Fibroblast of pulmonary artery (primary cell): ENCODE measurements at regions not wholly inside any gene's neighbourhood (a gene's known extent, or its start where the extent isn't known, plus 50 kb on each side); places are given as distances from the start of the nearest gene placed in this dataset.
A peak's percentile ranks its signal among the peaks of the same experiment; 100 is the strongest.

ENCODE experiments used
- DNase-seq: peaks from one replicate; pipeline ENCODE4 v3.0.0-alpha.2; 2010; ENCODE audit warnings: low read depth
- H3K4me3 ChIP-seq: replicated peaks from 2 replicates; pipeline ENCODE4 v1.5.1; 2011; ENCODE audit warnings: low read depth, mild to moderate bottlenecking, control low read depth, low read length, moderate library complexity
- CTCF ChIP-seq: IDR thresholded peaks from 2 replicates; pipeline ENCODE4 v1.5.1; 2011; ENCODE audit warnings: mild to moderate bottlenecking, control low read depth, low read length, inconsistent platforms; ENCODE audit errors: missing control alignments

DNA sequence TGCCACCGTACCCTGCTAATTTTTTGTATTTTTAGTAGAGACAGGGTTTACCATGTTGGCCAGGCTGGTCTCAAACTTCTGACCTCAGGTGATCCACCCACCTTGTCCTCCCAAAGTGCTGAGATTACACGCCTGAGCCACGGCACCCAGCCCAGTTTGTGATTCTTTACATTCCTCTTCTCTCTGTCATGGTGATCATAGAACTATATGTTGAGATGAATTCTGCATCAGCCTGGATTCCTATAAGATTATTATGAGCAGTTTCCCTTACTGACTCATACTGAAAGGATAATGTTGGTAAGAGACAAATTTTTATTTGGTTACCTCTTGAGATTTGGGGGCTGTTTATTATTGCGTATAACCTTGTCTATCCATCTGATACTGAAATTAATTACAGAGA is 121.5 kb upstream of the CSNK1A1L start:
- TF ChIP-seq CTCF: no peak

GRCh38 chr13:37225414-37226070 is 120.1 kb upstream of the CSNK1A1L start:
- H3K4me3 ChIP-seq: no peak overlapping the region
- no peak for TF ChIP-seq CTCF
- DNase-seq: peak; percentile 56

More for the DNA sequence above, 121.5 kb upstream of the CSNK1A1L start:
- no peak overlapping the region for H3K4me3 ChIP-seq
- peak; percentile 34 for DNase-seq

- no peak for DNase-seq
- no peak overlapping the region for H3K4me3 ChIP-seq
- TF ChIP-seq CTCF: no peak
These were observed 110.9 kb upstream of the CSNK1A1L start for GRCh38 chr13:37216331-37216730.

- no peak for DNase-seq
- no peak overlapping the region for H3K4me3 ChIP-seq
- TF ChIP-seq CTCF: no peak
These were observed 107.4 kb upstream of the CSNK1A1L start for GRCh38 chr13:37212826-37213225.

DNA sequence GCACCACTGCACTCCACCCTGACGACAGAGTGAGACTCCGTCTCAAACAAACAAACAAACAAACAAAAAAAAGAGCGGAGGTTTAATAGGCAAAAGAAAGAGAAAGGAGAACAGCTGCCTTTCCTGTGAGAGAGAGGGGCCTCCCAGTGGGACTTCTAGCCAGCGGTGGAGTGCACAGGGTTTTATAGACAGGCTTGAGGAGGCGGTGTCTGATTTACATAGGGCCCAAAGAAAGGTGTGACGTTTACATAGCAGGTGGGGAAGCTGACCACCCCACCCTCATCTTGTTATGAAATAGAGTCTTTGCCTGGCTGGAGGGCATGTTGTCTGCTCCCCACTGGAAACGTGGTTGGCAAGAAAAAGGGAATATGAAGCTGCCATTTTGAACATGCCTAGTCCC is 106.0 kb upstream of the CSNK1A1L start:
- H3K4me3 ChIP-seq: no peak overlapping the region
- DNase-seq: no peak
- TF ChIP-seq CTCF: no peak

DNA sequence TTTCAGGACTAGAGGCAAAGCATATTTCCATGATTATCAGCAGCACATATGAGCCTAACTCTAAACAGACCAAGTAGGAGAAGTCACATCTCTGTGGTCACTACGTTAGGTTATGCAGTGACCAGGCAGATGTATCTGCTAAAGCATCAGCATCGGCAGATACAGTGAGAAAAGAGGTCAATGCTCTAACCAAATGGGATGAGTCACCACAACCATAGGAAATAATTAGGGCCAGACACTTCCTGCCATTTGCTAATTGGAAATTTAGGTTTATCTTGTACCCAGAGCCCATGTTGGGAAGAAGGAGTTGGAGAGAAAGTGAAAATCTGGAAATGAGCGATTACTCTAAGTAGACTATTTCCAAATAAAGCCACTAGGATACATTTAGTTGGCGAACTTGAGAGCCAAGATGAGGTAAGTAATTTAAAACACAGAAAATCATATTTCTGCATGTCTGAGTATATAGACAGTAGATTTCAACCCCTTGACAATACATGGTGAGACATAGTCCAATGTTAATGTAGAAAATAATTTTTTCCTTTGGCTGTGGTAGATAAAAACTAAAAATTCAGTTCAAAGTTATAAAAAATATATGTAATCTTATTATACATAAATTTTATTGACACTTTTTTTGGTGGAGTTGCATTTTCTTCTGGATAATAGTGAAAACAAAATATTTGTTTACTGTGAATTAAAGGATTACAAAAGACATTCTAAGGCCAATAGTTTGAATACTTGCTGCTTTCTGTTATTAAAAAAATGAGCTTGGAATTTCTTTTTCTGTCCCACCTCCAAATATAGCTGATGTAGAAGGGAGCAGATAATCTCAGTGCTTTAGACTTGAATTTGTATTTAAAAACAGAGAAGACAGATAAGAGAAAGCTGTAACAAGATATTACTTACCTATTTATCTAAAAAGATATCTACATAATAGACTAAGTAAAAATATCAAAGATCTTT is 104.4 kb upstream of the CSNK1A1L start:
- no peak for DNase-seq
- H3K4me3 ChIP-seq: no peak overlapping the region
- TF ChIP-seq CTCF: no peak
